H1 (cell line): ENCODE measurements at regions not wholly inside any gene's neighbourhood (a gene's known extent, or its start where the extent isn't known, plus 50 kb on each side); places are given as distances from the start of the nearest gene placed in this dataset.

Experiments used
- CTCF ChIA-PET: fragments of 300-600 bp; sonication (Branson Sonifier 250); formaldehyde crosslinking; loops from one replicate; lab custom pipeline; 2021; ENCODE audit not compliant: partially characterized antibody; lab: Charles Lee
- POLR2A ChIA-PET: fragments of 300-600 bp; sonication (Branson Sonifier 250); formaldehyde crosslinking; loops from one replicate; lab custom pipeline; 2021; ENCODE audit warnings: inconsistent platforms; ENCODE audit not compliant: partially characterized antibody; lab: Charles Lee
- DNase-seq, 2 experiments: peaks; one replicate each; pipeline versions ENCODE4 v3.0.0 to v3.0.0-alpha.2; 2010 to 2022; ENCODE audit warnings: low spot score in 2 of 2, low read depth in 1 of 2, mixed read lengths in 1 of 2
- FAIRE-seq: peaks from 2 replicates; lab custom pipeline; 2011; peaks lifted over from hg19 to GRCh38; lab: Jason Lieb, UNC
- H2AFZ ChIP-seq: 2 replicates; pipeline ENCODE4 v1.8.1; 2012; ENCODE audit warnings: low read length, inconsistent platforms
- H2AK5ac ChIP-seq: 2 replicates; pipeline ENCODE4 v1.6.1; 2013; ENCODE audit warnings: low read depth, low read length
- H2BK120ac ChIP-seq: replicated peaks from 2 replicates; pipeline ENCODE3; 2013; ENCODE audit warnings: low read depth, low read length, inconsistent platforms
- H2BK12ac ChIP-seq: 2 replicates; pipeline ENCODE4 v1.6.1; 2013; ENCODE audit warnings: low read depth, low read length
- H2BK15ac ChIP-seq: 2 replicates; pipeline ENCODE4 v1.6.1; 2013; ENCODE audit warnings: low read length
- H2BK20ac ChIP-seq: 2 replicates; pipeline ENCODE4 v1.6.1; 2013; ENCODE audit warnings: low read length
- H2BK5ac ChIP-seq: 2 replicates; pipeline ENCODE4 v1.6.1; 2013; ENCODE audit warnings: low read depth, low read length
- H3K14ac ChIP-seq: 2 replicates; pipeline ENCODE4 v1.6.1; 2013; ENCODE audit warnings: inconsistent platforms; ENCODE audit not compliant: insufficient read length
- H3K18ac ChIP-seq: 2 replicates; pipeline ENCODE4 v1.6.1; 2013; ENCODE audit warnings: low read length; ENCODE audit errors: extremely low read depth
- H3K23ac ChIP-seq: 2 replicates; pipeline ENCODE4 v1.6.1; 2013; ENCODE audit warnings: inconsistent platforms; ENCODE audit not compliant: insufficient read length
- H3K23me2 ChIP-seq: 2 replicates; pipeline ENCODE4 v1.6.1; 2013; ENCODE audit warnings: low read depth, low read length
- H3K27ac ChIP-seq: 2 replicates; pipeline ENCODE4 v1.6.1; 2011; ENCODE audit warnings: low read depth, low read length, inconsistent platforms
- H3K27me3 ChIP-seq, 4 experiments: replicated peaks in 1 of 4; 1 replicate in 1 of 4; 2 replicates in 3 of 4; pipeline versions ENCODE4 v1.6.1 to v1.8.1; 2011 to 2013; ENCODE audit warnings: low read length in 3 of 4, mild to moderate bottlenecking in 3 of 4, inconsistent platforms in 2 of 4, mixed read lengths in 2 of 4, moderate library complexity in 1 of 4; ENCODE audit not compliant: control insufficient read depth in 3 of 4, insufficient read depth in 3 of 4; ENCODE audit errors: extremely low read depth in 1 of 4
- H3K36me3 ChIP-seq, 4 experiments: 2 replicates each; pipeline versions ENCODE4 v1.6.1 to v1.8.1; 2011 to 2013; ENCODE audit warnings: mild to moderate bottlenecking in 4 of 4, low read length in 3 of 4, moderate library complexity in 2 of 4, control low read depth in 1 of 4, inconsistent platforms in 1 of 4; ENCODE audit not compliant: insufficient read depth in 4 of 4, control insufficient read depth in 2 of 4
- H3K4ac ChIP-seq: replicated peaks from 2 replicates; pipeline ENCODE3; 2013; ENCODE audit warnings: low read length, low read depth, mixed read lengths, inconsistent platforms; ENCODE audit not compliant: insufficient read length
- H3K4me1 ChIP-seq, 4 experiments: replicated peaks in 1 of 4; 1 replicate in 1 of 4; 2 replicates in 3 of 4; pipeline versions ENCODE4 v1.6.1 to v1.8.1; 2011 to 2013; ENCODE audit warnings: low read length in 3 of 4, inconsistent platforms in 2 of 4, mixed read lengths in 1 of 4; ENCODE audit not compliant: insufficient read depth in 4 of 4, control insufficient read depth in 3 of 4
- H3K4me2 ChIP-seq, 2 experiments: 2 replicates each; pipeline versions ENCODE4 v1.6.1 to v1.8.1; 2011 to 2013; ENCODE audit warnings: low read depth in 2 of 2, low read length in 2 of 2, control low read depth in 1 of 2, inconsistent platforms in 1 of 2, mild to moderate bottlenecking in 1 of 2; ENCODE audit not compliant: insufficient read depth in 1 of 2
- H3K4me3 ChIP-seq, 4 experiments: fragments of 200-600, 300-600 bp in 1 of 4; sonication (generic), shearing (Covaris generic), sonication (Bioruptor Twin) in 1 of 4; 2 replicates each; pipeline versions ENCODE4 v1.5.1 to v1.8.1; 2011 to 2016; ENCODE audit warnings: low read length in 4 of 4, low read depth in 3 of 4, control low read depth in 2 of 4, inconsistent platforms in 2 of 4, mild to moderate bottlenecking in 2 of 4, mixed read lengths in 1 of 4, moderate library complexity in 1 of 4; ENCODE audit not compliant: insufficient read depth in 2 of 4; ENCODE audit errors: extremely low read depth in 1 of 4
- H3K56ac ChIP-seq: replicated peaks from 2 replicates; pipeline ENCODE3; 2013; ENCODE audit warnings: low read depth, mild to moderate bottlenecking, mixed read lengths, low read length, inconsistent platforms; ENCODE audit not compliant: insufficient read length
- H3K79me1 ChIP-seq: 2 replicates; pipeline ENCODE4 v1.6.1; 2013; ENCODE audit warnings: low read depth, low read length, control low read depth
- H3K79me2 ChIP-seq, 2 experiments: 2 replicates each; pipeline versions ENCODE4 v1.6.1 to v1.8.1; 2012 to 2013; ENCODE audit warnings: low read length in 2 of 2, mild to moderate bottlenecking in 2 of 2, inconsistent platforms in 1 of 2; ENCODE audit not compliant: insufficient read depth in 2 of 2, control insufficient read depth in 1 of 2
- H3K9ac ChIP-seq, 4 experiments: replicated peaks in 1 of 4; 1 replicate in 1 of 4; 2 replicates in 3 of 4; pipeline versions ENCODE4 v1.6.1 to v1.8.1; 2011 to 2013; ENCODE audit warnings: low read depth in 3 of 4, low read length in 3 of 4, control low read depth in 2 of 4, mild to moderate bottlenecking in 2 of 4, moderate library complexity in 2 of 4, inconsistent platforms in 1 of 4; ENCODE audit errors: extremely low read depth in 1 of 4
- H3K9me3 ChIP-seq, 2 experiments: 2 replicates each; pipeline versions ENCODE4 v1.6.1 to v1.8.1; 2012 to 2013; ENCODE audit warnings: mild to moderate bottlenecking in 2 of 2, moderate library complexity in 2 of 2, control low read depth in 1 of 2, inconsistent platforms in 1 of 2, low read depth in 1 of 2, low read length in 1 of 2, mixed read lengths in 1 of 2; ENCODE audit not compliant: insufficient read depth in 2 of 2
- H4K20me1 ChIP-seq, 2 experiments: replicated peaks in 1 of 2; 2 replicates each; pipeline versions ENCODE3 to v1.8.1; 2011 to 2013; ENCODE audit warnings: inconsistent platforms in 2 of 2, low read length in 2 of 2, mild to moderate bottlenecking in 1 of 2; ENCODE audit not compliant: insufficient read depth in 2 of 2, control insufficient read depth in 1 of 2
- H4K5ac ChIP-seq: 2 replicates; pipeline ENCODE4 v1.6.1; 2013; ENCODE audit warnings: low read length, low read depth, mixed read lengths, inconsistent platforms; ENCODE audit not compliant: insufficient read length
- H4K8ac ChIP-seq: 2 replicates; pipeline ENCODE4 v1.8.0; 2013; ENCODE audit warnings: mild to moderate bottlenecking, moderate library complexity, low read length, inconsistent platforms; ENCODE audit not compliant: insufficient read depth; ENCODE audit errors: extremely low read depth
- H4K91ac ChIP-seq: replicated peaks from 2 replicates; pipeline ENCODE3; 2013; ENCODE audit warnings: low read length, mixed read lengths, inconsistent platforms; ENCODE audit not compliant: insufficient read length
- BCL11A ChIP-seq, 2 experiments: IDR thresholded peaks; one replicate each; pipeline ENCODE4 v1.6.1; 2011; ENCODE audit warnings: low read depth in 2 of 2, low read length in 2 of 2, mild to moderate bottlenecking in 2 of 2
- E2F6 ChIP-seq: IDR thresholded peaks from 2 replicates; pipeline ENCODE4 v1.6.1; 2012; ENCODE audit warnings: inconsistent platforms
- RNF2 ChIP-seq: fragments of 200-900, 300-1000 bp; sonication (generic); IDR thresholded peaks from 2 replicates; pipeline ENCODE4 v1.7.1; 2016; ENCODE audit warnings: borderline replicate concordance, low read depth, mild to moderate bottlenecking, antibody characterized with exemption, low read length; ENCODE audit not compliant: poor library complexity, severe bottlenecking; ENCODE audit errors: missing control alignments
- SP4 ChIP-seq: IDR thresholded peaks from 2 replicates; pipeline ENCODE4 v1.6.1; 2012; ENCODE audit warnings: low read length, inconsistent platforms
- SRF ChIP-seq: IDR thresholded peaks from 2 replicates; pipeline ENCODE4 v1.6.1; 2011; ENCODE audit warnings: mild to moderate bottlenecking, low read depth, low read length, moderate library complexity
- TAF1 ChIP-seq: IDR thresholded peaks from 2 replicates; pipeline ENCODE4 v1.6.1; 2011; ENCODE audit warnings: mild to moderate bottlenecking, low read depth, low read length

GRCh38 chr5:125655156-125655555 lies 768.1 kb upstream of the GRAMD2B start:
- Histone ChIP-seq H3K27me3 (peaks cover 0 to 1% (median 0%) of the 10 kb centered on the region in 4 experiments; a peak in 1 of 7 replicates), H3K23me2 (no peaks in the 10 kb centered on the region), H3K36me3 (no peaks in the 10 kb centered on the region), H4K5ac (no peak overlapping the region), H2BK15ac (no peak overlapping the region), H3K9ac (no peak overlapping the region), H3K18ac (no peak overlapping the region), H3K4ac (no peak overlapping the region), H2BK12ac (no peak overlapping the region), H2AFZ (no peak overlapping the region), H3K56ac (no peak overlapping the region), H2BK5ac (no peak overlapping the region), H3K27ac (no peak overlapping the region), H2AK5ac (no peak overlapping the region), H3K14ac (no peak overlapping the region), H4K8ac (no peak overlapping the region), H3K79me2 (no peaks in the 10 kb centered on the region), H3K23ac (no peak overlapping the region), H4K20me1 (no peaks in the 10 kb centered on the region), H3K4me1 (peaks cover 0 to 5% (median 2%) of the 10 kb centered on the region in 4 experiments; a peak in 2 of 7 replicates), H3K79me1 (no peaks in the 10 kb centered on the region), H2BK20ac (no peak overlapping the region), H3K9me3 (no peaks in the 10 kb centered on the region), H3K4me3 (no peak overlapping the region), H3K4me2 (no peak overlapping the region), H4K91ac (no peak overlapping the region), H2BK120ac (no peak overlapping the region)
- no peak for DNase-seq
- ChIA-PET CTCF (no interaction called here), POLR2A (no interaction called here)
- TF ChIP-seq TAF1 (no peak), E2F6 (no peak), SRF (no peak), RNF2 (no peak), BCL11A (IDR thresholded peaks at IDR 0.05; ENCODE audit: low read depth in 2 of 2, low read length in 2 of 2) (no peak), SP4 (no peak)
- FAIRE-seq = no peak
